Neutrophil (primary cell): ENCODE measurements at regions not wholly inside any gene's neighbourhood (a gene's known extent, or its start where the extent isn't known, plus 50 kb on each side); places are given as distances from the start of the nearest gene placed in this dataset.

Source experiments
- H3K27ac ChIP-seq: fragments of 200-600 bp; sonication (generic); 2 replicates; pipeline ENCODE4 v1.5.1; 2016; ENCODE audit warnings: mild to moderate bottlenecking, moderate library complexity
- H3K27me3 ChIP-seq: fragments of 200-600 bp; sonication (generic); 2 replicates; pipeline ENCODE4 v1.6.0; 2016; ENCODE audit warnings: mild to moderate bottlenecking
- H3K36me3 ChIP-seq: fragments of 200-600 bp; sonication (generic); 2 replicates; pipeline ENCODE4 v1.5.1; 2017
- H3K4me1 ChIP-seq, 2 experiments: fragments of 200-600 bp in 1 of 2; sonication (generic) in 1 of 2; 1 replicate in 1 of 2; 2 replicates in 1 of 2; pipeline versions ENCODE4 v1.5.1 to v1.6.1; 2013 to 2016; ENCODE audit warnings: low read depth in 1 of 2, low read length in 1 of 2, mild to moderate bottlenecking in 1 of 2, moderate library complexity in 1 of 2; ENCODE audit not compliant: control insufficient read depth in 1 of 2, insufficient read depth in 1 of 2
- H3K4me3 ChIP-seq, 2 experiments: fragments of 200-600 bp in 1 of 2; sonication (generic) in 1 of 2; 1 replicate in 1 of 2; 2 replicates in 1 of 2; pipeline ENCODE4 v1.5.1; 2013 to 2016; ENCODE audit warnings: low read depth in 1 of 2, low read length in 1 of 2, mild to moderate bottlenecking in 1 of 2, moderate library complexity in 1 of 2
- H3K9me3 ChIP-seq: fragments of 200-600 bp; sonication (generic); 2 replicates; pipeline ENCODE4 v1.5.1; 2016
- TF ChIP-seq, protein P1 (sequence below): fragments of 200-600 bp; sonication (generic); IDR thresholded peaks from 2 replicates; pipeline ENCODE4 v1.5.1; 2016; ENCODE audit warnings: antibody characterized with exemption

DNA sequence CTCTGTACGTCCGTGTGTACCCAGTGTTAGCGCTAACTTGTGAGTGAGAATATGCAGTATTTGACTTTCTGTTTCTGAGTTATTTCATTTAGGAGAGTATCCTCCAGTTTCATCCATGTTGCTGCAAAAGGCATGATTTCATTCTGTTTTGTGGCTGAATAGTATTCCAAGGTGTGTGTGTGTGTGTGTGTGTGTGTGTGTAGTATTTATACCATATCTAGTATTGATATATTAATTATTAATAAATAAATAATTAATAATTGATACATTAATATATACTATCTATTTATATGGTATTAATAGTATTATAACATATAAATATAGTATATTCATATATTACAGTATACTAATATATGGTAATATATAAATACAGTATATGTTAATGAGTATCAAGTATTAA lies 101.8 kb upstream of the CCND2 start:
- TF ChIP-seq, protein P1, sequence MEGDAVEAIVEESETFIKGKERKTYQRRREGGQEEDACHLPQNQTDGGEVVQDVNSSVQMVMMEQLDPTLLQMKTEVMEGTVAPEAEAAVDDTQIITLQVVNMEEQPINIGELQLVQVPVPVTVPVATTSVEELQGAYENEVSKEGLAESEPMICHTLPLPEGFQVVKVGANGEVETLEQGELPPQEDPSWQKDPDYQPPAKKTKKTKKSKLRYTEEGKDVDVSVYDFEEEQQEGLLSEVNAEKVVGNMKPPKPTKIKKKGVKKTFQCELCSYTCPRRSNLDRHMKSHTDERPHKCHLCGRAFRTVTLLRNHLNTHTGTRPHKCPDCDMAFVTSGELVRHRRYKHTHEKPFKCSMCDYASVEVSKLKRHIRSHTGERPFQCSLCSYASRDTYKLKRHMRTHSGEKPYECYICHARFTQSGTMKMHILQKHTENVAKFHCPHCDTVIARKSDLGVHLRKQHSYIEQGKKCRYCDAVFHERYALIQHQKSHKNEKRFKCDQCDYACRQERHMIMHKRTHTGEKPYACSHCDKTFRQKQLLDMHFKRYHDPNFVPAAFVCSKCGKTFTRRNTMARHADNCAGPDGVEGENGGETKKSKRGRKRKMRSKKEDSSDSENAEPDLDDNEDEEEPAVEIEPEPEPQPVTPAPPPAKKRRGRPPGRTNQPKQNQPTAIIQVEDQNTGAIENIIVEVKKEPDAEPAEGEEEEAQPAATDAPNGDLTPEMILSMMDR, result no peak
- peaks cover 60 to 69% of the 10 kb centered on the region in 2 experiments for H3K4me1 ChIP-seq
- no peaks in the 10 kb centered on the region for H3K9me3 ChIP-seq
- H3K4me3 ChIP-seq, result no peak overlapping the region
- H3K27ac ChIP-seq, result no peak overlapping the region
- H3K27me3 ChIP-seq, result no peaks in the 10 kb centered on the region
- H3K36me3 ChIP-seq, result no peaks in the 10 kb centered on the region

DNA sequence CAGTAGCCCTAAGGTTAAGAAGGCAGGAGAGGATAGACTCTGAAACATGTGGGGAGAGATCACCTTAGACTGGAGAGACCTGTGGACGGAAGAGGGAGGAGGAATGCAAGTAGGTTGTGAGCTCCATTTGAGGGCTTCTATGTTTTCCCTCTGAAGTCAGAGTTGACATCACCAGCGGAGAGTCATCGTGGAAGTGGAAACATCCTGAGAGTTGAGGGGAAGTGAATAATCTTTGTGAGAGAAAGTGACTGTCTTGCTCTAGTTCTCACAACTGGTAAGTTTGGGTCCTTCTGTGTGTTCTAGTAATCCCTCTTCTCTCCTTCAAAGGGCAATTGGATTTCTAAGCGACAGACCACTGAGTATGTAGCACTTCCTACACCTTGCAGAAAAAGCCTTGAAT lies 103.6 kb upstream of the CCND2 start:
- H3K36me3 ChIP-seq, result no peaks in the 10 kb centered on the region
- H3K27ac ChIP-seq, result peak overlapping the region; percentile 68
- TF ChIP-seq, protein P1, result no peak
- no peaks in the 10 kb centered on the region for H3K27me3 ChIP-seq
- H3K9me3 ChIP-seq, result no peaks in the 10 kb centered on the region
- H3K4me3 ChIP-seq, result no peak overlapping the region
- peaks cover 50 to 57% of the 10 kb centered on the region in 2 experiments for H3K4me1 ChIP-seq

DNA sequence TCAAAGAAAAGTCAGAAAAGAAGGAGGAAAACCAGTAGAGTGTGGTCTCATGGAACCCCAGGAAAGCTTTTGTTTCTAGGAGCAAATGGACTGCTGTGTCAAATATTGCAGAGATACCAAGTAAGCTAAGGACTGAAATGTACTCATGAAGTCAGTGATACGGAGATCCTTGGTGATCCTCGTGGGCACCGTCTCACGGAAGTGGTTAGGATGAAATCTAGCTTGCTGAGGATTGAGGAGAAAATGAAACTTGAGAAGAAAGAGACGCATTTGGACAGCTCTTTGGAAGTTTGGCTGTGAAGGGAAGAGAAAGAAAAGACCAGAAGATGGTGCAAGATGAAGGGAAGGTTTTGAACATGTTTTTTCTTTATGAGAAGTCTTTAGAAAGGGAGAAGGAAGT lies 104.0 kb upstream of the CCND2 start:
- Histone ChIP-seq H3K4me1 (peaks cover 49 to 55% of the 10 kb centered on the region in 2 experiments), H3K36me3 (no peaks in the 10 kb centered on the region), H3K9me3 (no peaks in the 10 kb centered on the region), H3K4me3 (no peak overlapping the region), H3K27ac (peak overlapping the region; percentile 68), H3K27me3 (no peaks in the 10 kb centered on the region)
- TF ChIP-seq, protein P1, result no peak

DNA sequence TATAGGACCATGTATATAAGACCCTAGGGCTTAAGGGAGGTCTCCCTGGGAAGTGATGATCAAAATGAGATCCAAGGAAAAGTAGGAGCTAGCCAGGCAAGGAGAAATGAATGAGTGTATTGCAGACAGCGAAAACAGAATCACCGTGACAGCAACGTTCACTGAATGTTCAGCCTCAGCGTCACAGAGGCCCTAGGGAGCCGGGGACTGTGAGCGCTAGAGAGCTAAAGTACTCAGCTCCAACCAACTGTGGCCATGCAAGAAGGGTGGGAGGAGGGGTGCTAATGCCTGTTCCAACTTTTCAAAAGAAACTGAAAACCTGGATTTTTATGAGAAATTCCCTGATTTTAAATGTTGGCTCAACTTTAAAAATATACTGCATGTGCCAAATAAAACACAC lies 105.5 kb upstream of the CCND2 start:
- Histone ChIP-seq H3K27ac (no peak overlapping the region), H3K4me3 (no peak overlapping the region), H3K9me3 (no peaks in the 10 kb centered on the region), H3K36me3 (no peaks in the 10 kb centered on the region), H3K4me1 (peaks cover 39 to 48% of the 10 kb centered on the region in 2 experiments), H3K27me3 (no peaks in the 10 kb centered on the region)
- TF ChIP-seq, protein P1, result no peak

DNA sequence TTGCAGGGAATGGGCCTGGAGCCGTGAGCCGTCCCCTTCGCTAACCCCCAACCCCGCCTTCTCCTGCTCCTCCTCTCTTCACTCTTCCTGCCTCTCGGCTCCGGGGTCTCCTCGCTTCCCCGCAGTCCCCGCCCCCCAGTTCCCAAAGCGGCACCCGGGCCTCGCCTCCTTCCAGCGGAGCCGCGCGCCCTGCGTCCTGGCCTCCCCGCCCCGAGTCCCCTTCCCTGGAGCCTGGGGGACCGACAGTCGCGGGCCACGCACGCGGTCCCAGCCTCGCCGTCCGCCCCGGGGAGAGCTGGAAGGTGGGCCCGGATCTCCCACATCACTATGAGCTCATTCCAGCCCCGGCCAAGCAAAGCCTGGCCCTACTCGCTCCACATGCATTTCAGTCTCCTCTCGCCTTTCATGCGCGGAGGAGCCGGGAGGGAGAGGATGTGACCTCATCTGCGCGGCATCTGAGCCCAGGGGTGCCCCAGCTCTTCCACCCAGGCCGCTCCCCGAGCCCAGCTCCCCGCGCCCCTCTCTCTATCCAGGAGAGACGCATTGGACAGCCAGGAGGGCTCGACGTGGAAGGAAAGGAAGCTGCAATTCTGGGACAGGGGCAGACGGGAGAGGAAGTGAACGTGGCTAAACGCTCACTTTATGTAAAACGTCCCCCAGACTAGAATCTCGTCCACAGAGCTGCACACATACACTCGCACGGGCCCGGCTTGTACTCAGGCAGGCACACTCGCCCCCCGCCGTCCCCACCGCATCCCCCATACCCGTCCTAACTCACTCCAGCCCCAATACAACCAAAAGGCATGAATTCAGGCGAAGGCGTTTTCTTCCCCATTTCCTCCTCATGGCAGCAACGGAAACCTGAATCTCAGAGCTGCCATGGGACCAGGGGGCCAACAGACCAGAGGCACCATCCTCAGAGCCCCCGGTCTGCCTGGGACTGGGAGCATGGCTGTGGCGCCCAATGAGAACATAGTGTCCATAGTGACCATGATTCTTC lies 108.7 kb upstream of the CCND2 start:
- Histone ChIP-seq H3K9me3 (no peaks in the 10 kb centered on the region), H3K36me3 (no peaks in the 10 kb centered on the region), H3K27me3 (no peaks in the 10 kb centered on the region), H3K27ac (peak overlapping the region; percentile 59), H3K4me3 (peak overlapping the region; percentile 70 to 71), H3K4me1 (peaks cover 20 to 23% of the 10 kb centered on the region in 2 experiments)
- TF ChIP-seq, protein P1, result no peak
